GM23248 (cell line): ENCODE measurements at regions not wholly inside any gene's neighbourhood (a gene's known extent, or its start where the extent isn't known, plus 50 kb on each side); places are given as distances from the start of the nearest gene placed in this dataset.

Experiments used
- DNase-seq: peaks from one replicate; pipeline ENCODE4 v3.0.0-alpha.2; 2015
- H2AFZ ChIP-seq: fragments of 200-600 bp; sonication (generic); 2 replicates; pipeline ENCODE4 v1.6.1; 2016; ENCODE audit warnings: antibody characterized with exemption
- H3F3A ChIP-seq: fragments of 200-600 bp; sonication (generic); 2 replicates; pipeline ENCODE4 v1.6.1; 2016; ENCODE audit warnings: mild to moderate bottlenecking, antibody characterized with exemption, mixed run types; ENCODE audit not compliant: insufficient read depth
- H3K27ac ChIP-seq: fragments of 200-600 bp; sonication (generic); 2 replicates; pipeline ENCODE4 v1.5.1; 2016; ENCODE audit warnings: mild to moderate bottlenecking
- H3K27me3 ChIP-seq: fragments of 200-600 bp; sonication (generic); replicated peaks from 2 replicates; pipeline ENCODE4 v1.6.1; 2016; ENCODE audit warnings: mild to moderate bottlenecking; ENCODE audit not compliant: insufficient read depth
- H3K36me3 ChIP-seq: fragments of 200-600 bp; sonication (generic); 2 replicates; pipeline ENCODE4 v1.6.1; 2016; ENCODE audit warnings: low read depth, mild to moderate bottlenecking
- H3K4me1 ChIP-seq: fragments of 200-600 bp; sonication (generic); 2 replicates; pipeline ENCODE4 v1.6.1; 2016; ENCODE audit warnings: mild to moderate bottlenecking; ENCODE audit not compliant: insufficient read depth
- H3K4me2 ChIP-seq: fragments of 200-600 bp; sonication (generic); one replicate; pipeline ENCODE4 v1.6.1; 2016; ENCODE audit warnings: mild to moderate bottlenecking; ENCODE audit not compliant: unreplicated experiment
- H3K4me3 ChIP-seq: fragments of 200-600 bp; sonication (generic); 2 replicates; pipeline ENCODE4 v1.5.1; 2016; ENCODE audit warnings: mild to moderate bottlenecking
- H3K79me2 ChIP-seq: fragments of 200-600 bp; sonication (generic); 2 replicates; pipeline ENCODE4 v1.6.1; 2016; ENCODE audit warnings: mild to moderate bottlenecking; ENCODE audit not compliant: insufficient read depth
- H3K9ac ChIP-seq: fragments of 200-600 bp; sonication (generic); 2 replicates; pipeline ENCODE4 v1.6.1; 2016; ENCODE audit warnings: mild to moderate bottlenecking
- H3K9me2 ChIP-seq: fragments of 200-600 bp; sonication (generic); 2 replicates; pipeline ENCODE4 v1.6.1; 2016; ENCODE audit warnings: mixed run types, mild to moderate bottlenecking, moderate library complexity; ENCODE audit not compliant: insufficient read depth
- H3K9me3 ChIP-seq: fragments of 200-600 bp; sonication (generic); one replicate; pipeline ENCODE4 v1.6.1; 2017; ENCODE audit warnings: low read depth
- H4K20me1 ChIP-seq: fragments of 200-600 bp; sonication (generic); 2 replicates; pipeline ENCODE4 v1.6.0; 2016; ENCODE audit not compliant: insufficient read depth
- EZH2 ChIP-seq: fragments of 200-600 bp; sonication (generic); IDR thresholded peaks from 2 replicates; pipeline ENCODE4 v1.6.1; 2018; ENCODE audit warnings: antibody characterized with exemption, mild to moderate bottlenecking; ENCODE audit not compliant: insufficient read depth, poor library complexity, severe bottlenecking
- EZH2phosphoT487 ChIP-seq: fragments of 200-600 bp; sonication (generic); IDR thresholded peaks from 2 replicates; pipeline ENCODE4 v1.6.1; 2018; ENCODE audit warnings: antibody characterized with exemption, moderate library complexity, mild to moderate bottlenecking, low read depth; ENCODE audit not compliant: insufficient read depth
- WGBS, 2 experiments: methylation state at CpG; one replicate each; pipeline ENCODE4 v1.1.6; 2015 to 2017; ENCODE audit warnings: low lambda C conversion rate in 2 of 2, low coverage in 1 of 2; ENCODE audit errors: missing lambda C conversion rate in 2 of 2; 5-methylcytosine and 5-hydroxymethylcytosine counted together
- in situ Hi-C: fragments of 300-500 bp; cut with MboI; formaldehyde crosslinking; loops from 2 replicates; pipeline ENCODE4 v1.15.0; 2020

GRCh38 chr7:12157517-12157916, 53.6 kb upstream of the TMEM106B start:
- no peaks in the 10 kb centered on the region for H3K36me3 ChIP-seq
- TF ChIP-seq EZH2 (no peak), EZH2phosphoT487 (no peak)
- H3K4me3 ChIP-seq, result no peak overlapping the region
- H3F3A ChIP-seq, result no peaks in the 10 kb centered on the region
- H3K27me3 ChIP-seq, result no peaks in the 10 kb centered on the region
- H3K9ac ChIP-seq, result no peak overlapping the region
- H3K9me3 ChIP-seq, result no peaks in the 10 kb centered on the region
- no peak overlapping the region for H3K4me2 ChIP-seq
- WGBS, 2 experiments, result 53 to 78% methylated on average over 1 of the region's 1 CpG
- no peaks in the 10 kb centered on the region for H3K9me2 ChIP-seq
- no peaks in the 10 kb centered on the region for H4K20me1 ChIP-seq
- no peak overlapping the region for H2AFZ ChIP-seq
- H3K27ac ChIP-seq, result no peak overlapping the region
- in situ Hi-C loops, result no loop called here
- H3K4me1 ChIP-seq, result no peaks in the 10 kb centered on the region
- DNase-seq, result no peak
- no peaks in the 10 kb centered on the region for H3K79me2 ChIP-seq

GRCh38 chr7:12158334-12159060, 52.6 kb upstream of the TMEM106B start:
- in situ Hi-C loops, result no loop called here
- no peak for TF ChIP-seq EZH2phosphoT487
- TF ChIP-seq EZH2, result no peak
- Histone ChIP-seq H4K20me1 (no peaks in the 10 kb centered on the region), H3K4me2 (no peak overlapping the region), H3K36me3 (no peaks in the 10 kb centered on the region), H3K4me3 (no peak overlapping the region), H3K79me2 (no peaks in the 10 kb centered on the region), H2AFZ (no peak overlapping the region), H3K9me3 (no peaks in the 10 kb centered on the region), H3K9me2 (no peaks in the 10 kb centered on the region), H3K27me3 (no peaks in the 10 kb centered on the region), H3K9ac (no peak overlapping the region), H3F3A (no peaks in the 10 kb centered on the region), H3K27ac (no peak overlapping the region), H3K4me1 (no peaks in the 10 kb centered on the region)
- WGBS, 2 experiments, result 36 to 40% methylated on average over 6 of the region's 6 CpGs
- no peak for DNase-seq

GRCh38 chr7:12161146-12161545, 49.9 kb upstream of the TMEM106B start:
- H3K9me2 ChIP-seq, result no peaks in the 10 kb centered on the region
- H3K27me3 ChIP-seq, result no peaks in the 10 kb centered on the region
- H3K36me3 ChIP-seq, result no peaks in the 10 kb centered on the region
- 27 to 44% methylated on average over 2 of the region's 2 CpGs for WGBS, 2 experiments
- in situ Hi-C loops, result no loop called here
- DNase-seq, result no peak
- TF ChIP-seq EZH2phosphoT487, result no peak
- no peak for TF ChIP-seq EZH2
- H3K79me2 ChIP-seq, result no peaks in the 10 kb centered on the region
- H3K9me3 ChIP-seq, result no peaks in the 10 kb centered on the region
- no peak overlapping the region for H3K4me2 ChIP-seq
- no peak overlapping the region for H3K27ac ChIP-seq
- H3K4me3 ChIP-seq, result no peak overlapping the region
- no peaks in the 10 kb centered on the region for H3F3A ChIP-seq
- no peak overlapping the region for H2AFZ ChIP-seq
- no peaks in the 10 kb centered on the region for H4K20me1 ChIP-seq
- H3K9ac ChIP-seq, result no peak overlapping the region
- no peaks in the 10 kb centered on the region for H3K4me1 ChIP-seq
